Left lobe of liver (tissue), 2 donors: ENCODE measurements at regions not wholly inside any gene's neighbourhood (a gene's known extent, or its start where the extent isn't known, plus 50 kb on each side); places are given as distances from the start of the nearest gene placed in this dataset.

Experiments
- ATAC-seq: fragments of 200-7000 bp; cut with Tn5 transposase; one replicate; pipeline ENCODE4 v1.9.1; 2020; ENCODE audit warnings: mild to moderate bottlenecking, moderate library complexity
- DNase-seq: peaks from one replicate; pipeline ENCODE4 v3.0.0-alpha.2; 2020; ENCODE audit warnings: low spot score
- donor health status: DM: no; HTN: no; CAD: no; lungs with moderate emphysema.
- donor health status: DM: no; HTN: yes; CAD: no.

DNA sequence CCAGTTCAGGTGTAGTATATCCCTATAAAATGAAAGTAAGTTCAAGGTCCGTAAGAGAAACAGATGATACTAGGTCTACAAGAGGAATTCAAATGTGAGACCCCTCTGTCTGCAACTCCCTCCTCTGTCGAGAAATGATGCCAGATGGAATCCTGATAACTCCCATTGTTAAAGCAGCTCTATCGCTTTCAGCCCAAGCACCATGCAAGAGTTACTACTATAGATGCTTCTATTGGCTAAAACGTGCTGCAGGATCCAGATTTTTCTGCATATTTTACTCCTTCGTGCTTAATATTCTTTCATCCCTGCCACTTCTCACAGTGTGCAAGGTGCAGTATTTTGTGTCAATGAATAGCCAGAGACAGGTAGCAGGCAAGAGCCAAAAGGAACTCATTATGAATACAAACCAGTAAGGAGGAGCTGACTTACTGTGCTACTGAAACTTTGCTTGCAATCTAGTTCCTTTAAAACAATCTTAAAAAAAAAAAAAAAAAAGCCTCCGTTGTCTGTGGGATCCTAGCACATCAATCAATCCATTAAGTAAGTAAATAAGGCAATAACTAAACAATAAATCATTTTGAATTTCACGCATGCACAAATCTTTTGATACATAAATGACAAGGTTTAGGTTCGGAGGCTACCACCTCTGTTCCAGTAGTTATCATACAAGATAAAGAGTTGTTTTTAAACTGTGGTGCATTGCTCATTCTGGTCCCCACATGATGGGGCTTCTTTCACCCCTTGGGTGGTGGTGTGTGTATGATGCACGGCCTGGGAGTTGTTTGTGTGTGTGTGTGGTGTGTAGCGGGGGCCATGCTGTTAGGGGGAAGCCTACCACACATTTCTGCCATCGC is 151.1 kb upstream of the MPDZ start:
- ATAC-seq (no peak), DNase-seq (no peak)

DNA sequence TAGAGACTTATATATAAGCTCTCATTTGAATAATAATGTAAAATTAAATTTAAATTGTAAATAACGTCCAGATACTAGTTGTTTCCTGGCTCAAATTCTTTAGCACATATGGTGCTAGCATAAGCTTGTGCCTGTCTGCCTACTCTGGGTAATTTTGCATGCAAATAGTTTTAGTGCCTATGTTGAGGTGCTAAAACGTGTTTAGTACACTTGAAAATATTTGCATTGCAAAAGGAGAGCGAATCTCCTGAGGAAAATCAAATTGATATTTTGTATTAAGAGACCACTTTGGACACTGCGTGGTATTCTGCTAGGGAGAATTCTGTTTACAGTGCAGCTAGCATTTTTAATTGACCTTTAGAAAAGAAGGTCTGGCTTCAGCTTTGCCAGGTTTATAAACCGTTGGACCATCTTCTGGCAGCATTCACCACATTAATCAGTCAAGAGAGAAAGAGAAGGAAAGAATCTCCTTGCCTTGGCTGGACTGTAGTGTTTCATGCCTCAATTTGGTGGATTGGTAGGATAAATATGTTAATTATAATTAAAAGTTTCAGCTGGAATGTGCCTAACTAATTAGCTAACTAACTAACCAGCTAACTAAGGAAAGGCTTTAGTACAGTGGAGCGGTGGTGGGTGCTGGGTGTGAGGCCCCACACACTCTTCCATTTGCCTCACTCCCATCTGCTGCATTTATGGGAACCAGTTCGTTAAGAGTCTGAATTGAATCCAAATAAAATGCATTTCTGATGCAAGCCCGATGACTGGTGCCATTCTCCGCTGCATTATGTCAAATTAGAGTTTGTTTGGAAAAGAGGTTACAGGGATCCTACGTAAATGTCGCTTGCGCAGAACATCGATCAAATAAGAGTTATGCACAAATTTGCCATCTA is 150.1 kb upstream of the MPDZ start:
- ATAC-seq (no peak), DNase-seq (no peak)

DNA sequence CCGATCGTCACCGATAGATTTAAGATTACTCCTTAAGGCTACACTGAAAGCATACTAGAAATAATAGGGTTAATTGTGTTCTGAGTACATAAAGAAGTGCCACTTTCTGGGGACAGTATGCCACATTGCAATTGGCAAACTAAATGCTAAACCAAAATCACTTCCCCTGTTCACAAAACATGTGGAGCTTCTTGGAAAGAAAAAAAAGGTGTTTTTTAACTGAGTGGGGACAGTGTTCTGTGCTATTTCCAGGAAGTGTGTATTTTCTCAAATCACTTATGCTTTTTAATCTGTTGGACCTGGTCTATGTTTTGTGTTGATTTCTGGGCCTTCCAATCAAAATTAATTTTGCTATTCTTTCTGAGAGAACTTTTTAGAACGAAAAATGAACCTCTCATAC is 149.3 kb upstream of the MPDZ start:
- DNase-seq (no peak), ATAC-seq (no peak)

DNA sequence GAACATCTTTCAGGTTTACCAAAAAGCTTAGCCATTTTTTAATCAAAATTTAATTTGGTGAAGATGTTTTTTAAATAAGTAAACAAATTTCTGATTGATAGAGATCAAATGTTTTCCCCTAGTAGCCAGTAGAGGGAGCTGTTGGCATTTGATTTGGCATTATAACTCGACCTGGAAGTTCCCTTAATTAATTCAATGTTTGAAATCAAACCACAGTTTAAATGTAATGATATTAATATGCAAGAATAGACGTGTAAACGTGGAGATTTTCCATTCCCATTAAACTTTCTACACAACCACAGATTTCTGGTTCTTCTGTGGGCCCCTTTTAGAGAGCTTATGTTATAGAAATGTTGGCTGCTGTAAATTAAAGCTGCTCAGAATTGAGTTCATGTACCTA is 148.1 kb upstream of the MPDZ start:
- DNase-seq = no peak
- peak; percentile 69 for ATAC-seq

DNA sequence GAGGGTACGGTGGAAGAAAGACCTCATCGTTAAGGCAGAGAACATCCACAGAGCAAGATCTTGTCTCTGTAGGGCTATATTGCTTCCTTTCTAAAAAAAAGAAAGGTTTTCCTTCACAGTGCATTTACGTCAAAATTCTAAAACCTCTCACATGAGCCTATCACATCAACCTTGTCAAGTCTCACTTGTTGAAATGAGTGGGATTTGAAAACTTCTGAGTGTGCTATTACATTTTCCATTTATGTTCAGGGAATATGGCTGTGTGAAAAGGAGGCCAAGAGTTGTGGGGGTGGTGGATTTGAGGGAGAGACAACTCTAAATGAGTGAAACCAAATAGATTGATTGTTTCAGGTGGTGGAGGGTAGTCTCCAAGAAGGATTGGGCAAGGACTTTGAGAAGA is 147.1 kb upstream of the MPDZ start:
- no peak for ATAC-seq
- no peak for DNase-seq

DNA sequence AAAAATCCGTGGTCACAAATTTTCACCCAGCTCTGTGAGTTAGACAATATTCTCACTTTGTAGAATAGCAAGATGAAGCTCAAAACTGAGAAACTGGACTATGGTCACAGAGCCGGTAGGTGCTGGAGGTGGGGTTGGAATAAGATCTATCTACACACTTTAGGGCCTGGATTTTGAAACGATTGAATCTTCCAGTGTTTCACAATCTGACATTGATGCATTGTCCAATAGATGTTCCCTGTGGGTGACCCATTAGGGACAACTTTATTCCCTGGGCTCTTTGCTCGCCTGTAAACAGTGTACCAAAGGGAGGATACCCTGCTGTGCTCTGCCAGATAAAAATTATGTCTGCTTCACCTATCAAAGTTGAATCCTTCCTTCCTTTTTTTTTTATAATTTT is 145.4 kb upstream of the MPDZ start:
- no peak for DNase-seq
- no peak for ATAC-seq

DNA sequence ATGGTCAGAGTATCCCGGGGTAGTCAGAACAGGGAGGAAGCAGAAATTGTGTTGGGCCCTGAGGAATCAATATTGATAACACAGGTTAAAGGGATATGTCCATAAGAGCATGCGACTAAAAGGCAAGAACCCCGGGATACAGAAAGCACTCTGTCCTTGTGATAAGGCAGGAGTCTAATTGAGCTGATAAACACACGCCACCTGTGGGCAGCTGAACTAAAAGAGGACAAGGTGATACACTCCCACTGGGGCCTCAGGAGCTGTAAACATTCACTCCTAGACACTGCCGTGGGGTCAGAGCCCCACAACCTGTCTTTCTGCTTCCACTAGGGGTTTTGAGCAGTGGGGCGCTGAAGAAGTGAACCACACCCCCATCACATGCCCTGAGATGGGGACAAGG is 144.7 kb upstream of the MPDZ start:
- peak; percentile 82 for ATAC-seq
- DNase-seq = peak; percentile 45

DNA sequence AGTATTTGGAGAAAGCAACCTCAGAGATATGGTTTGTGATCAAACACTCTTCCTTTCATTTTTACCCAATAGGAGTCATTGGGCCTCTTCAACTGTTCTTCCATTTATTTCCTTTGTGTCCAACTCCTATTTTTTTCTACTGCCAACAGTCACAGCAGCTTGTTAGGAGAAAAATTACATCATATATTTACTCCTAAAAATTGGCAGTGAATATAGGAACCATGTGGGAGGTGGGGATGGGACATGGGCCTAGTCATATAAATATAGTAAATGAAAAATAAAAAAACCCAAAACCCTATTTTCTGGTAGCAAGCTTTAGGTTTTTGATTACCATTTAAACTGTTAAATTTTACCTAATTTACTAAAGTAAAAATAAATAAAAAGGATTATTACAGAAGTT is 134.9 kb upstream of the MPDZ start:
- DNase-seq = no peak
- ATAC-seq = no peak

DNA sequence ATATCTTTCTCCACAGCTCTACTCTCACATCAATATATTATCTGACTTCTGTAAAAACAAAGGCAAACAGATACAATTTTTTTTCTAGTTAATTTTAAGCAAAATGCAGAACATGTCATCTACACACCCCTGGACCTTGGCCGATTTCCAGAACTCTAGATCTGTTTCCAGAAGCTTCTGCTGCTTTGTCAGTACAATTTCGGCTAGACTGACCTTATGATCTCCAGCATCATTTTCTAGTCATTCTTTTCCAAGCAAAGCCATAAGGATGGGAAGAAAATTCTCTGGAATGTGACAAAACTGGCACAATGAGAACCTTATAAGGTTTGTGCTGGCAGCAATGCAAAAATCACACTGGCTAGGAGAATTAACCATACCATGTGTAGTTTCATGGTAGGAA is 132.8 kb upstream of the MPDZ start:
- DNase-seq (no peak), ATAC-seq (no peak)

DNA sequence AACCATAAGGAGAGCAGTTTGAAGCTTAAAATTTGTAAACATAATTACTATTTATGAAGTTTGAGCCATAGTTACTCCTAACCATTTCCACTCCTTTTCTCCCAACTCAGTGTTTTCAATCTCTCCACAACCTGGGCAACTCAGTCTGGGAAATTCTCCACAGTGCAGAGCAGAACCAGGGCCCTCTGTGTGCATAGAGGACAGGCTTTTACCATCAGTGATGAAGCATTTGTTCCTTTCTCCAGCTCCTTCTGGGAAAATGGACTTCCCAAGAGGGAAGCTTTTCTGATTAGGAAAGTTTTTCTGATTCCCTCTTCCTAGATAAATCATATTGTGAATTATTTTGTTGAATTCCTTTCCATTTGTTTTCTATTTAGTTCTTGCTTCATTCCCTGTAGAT is 132.3 kb upstream of the MPDZ start:
- DNase-seq = no peak
- ATAC-seq = no peak

DNA sequence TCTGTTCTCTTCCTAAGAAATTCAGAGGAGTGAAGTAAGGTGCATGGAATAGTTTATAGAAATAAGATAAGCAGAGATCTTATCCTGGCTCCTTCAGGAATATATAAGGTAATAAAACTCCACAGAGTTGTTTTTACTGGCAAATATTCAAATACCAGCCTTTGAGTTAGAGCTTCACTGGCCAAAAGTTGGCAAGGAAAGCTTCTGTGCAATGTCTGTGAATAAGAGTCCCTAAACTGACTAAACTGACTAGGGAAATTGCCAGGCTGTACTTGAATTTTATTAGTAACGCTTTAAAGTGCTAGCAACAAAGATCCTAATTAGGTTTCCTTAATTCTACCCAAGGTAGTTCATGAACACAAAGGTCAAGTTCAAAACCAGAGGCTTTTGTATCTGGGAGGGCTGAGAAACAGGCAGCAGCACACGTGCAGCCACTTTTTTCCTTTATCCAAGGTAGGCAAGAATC is 131.1 kb upstream of the MPDZ start:
- DNase-seq (no peak), ATAC-seq (no peak)

DNA sequence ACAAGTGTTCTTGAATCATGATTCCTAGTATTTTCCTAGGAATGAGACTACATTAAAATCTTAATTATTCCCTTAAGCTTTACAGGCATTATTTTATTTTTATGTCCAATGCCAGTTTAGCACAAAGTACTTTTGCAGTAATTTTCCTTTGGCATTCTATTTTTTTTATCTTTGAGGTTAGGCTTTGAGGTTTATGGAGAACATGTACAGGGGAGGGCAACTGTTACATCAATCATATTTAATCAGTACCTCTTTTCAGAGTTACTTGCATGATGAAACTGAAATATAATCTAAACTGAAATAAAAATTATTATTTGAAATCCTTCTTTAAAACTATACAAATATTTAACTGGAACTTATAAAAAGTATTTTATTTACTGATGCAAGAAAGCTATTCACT is 118.2 kb upstream of the MPDZ start:
- no peak for DNase-seq
- ATAC-seq = no peak

DNA sequence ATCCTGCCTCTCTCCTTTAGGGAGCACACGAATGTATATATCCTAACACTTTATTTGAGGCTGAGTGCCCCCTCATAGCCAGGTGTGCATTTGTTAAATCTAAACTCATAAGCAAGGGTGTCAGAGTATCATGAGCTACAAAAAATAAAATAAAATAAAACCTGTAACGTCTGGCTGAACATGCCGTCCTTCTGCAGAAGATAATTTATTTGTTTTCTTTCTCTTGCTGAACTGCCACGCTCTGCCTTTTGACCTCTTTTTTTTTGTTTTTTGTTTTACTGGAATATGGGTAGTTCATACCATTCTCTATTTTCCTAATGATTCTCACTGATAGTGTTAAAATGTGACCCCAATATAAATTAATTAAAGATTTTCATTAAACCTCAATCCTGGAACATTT is 117.7 kb upstream of the MPDZ start:
- no peak for DNase-seq
- ATAC-seq = peak; percentile 40

DNA sequence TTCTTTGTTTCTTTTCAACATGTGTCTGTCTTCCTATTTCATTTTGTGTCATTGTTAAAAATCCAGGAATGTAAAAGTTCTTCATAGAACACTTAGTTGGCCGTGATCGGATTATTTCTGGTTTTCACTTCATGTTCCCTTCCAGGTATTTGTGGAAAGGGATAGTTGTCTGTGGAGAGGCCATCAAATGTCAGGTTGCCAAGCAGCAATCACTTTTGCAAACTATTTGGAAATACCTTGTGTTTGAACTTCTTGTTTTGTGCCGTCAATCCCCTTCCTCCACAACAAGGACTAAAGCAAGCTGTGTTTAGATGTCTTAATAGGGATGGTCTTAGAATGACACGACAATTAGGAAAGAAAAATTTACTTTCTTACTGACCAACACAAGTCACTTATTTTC is 116.9 kb upstream of the MPDZ start:
- DNase-seq (no peak), ATAC-seq (peak; percentile 84)

DNA sequence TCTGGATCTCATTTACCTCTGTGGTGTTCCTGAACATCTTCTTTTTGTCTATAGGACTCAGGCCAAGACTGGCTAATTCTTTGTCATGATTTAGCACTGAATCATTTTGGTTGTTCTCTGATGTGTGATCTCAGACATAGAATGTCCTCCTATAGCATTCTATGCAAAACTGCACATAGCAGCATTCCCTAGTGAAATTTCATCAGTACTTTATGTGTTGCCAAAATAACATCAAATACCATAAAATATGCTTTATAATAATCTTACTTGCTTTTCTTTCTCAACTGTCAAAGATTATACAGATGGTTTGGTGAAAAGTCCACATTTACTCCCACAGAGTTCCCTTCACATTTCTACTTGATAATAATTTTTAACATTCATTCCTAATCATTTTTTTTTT is 115.7 kb upstream of the MPDZ start:
- DNase-seq (no peak), ATAC-seq (no peak)

DNA sequence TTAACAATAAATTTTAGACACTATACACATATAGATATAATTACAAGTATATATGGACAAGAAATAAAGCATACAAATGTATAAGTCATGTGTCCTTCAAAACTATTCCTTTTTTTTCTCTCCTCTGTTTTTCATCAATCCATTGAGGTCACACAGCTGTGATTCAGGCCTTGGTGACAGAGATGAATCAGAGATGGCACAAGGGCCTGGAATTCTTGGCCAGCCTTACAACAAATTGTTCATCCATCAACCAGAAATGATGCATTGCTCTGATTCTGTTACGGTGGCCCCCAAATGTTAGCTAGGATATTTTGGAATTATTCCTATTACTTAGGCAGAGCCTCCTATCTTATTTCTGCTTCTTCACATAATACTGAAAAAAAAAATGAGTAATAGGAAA is 108.7 kb upstream of the MPDZ start:
- ATAC-seq (no peak), DNase-seq (no peak)

DNA sequence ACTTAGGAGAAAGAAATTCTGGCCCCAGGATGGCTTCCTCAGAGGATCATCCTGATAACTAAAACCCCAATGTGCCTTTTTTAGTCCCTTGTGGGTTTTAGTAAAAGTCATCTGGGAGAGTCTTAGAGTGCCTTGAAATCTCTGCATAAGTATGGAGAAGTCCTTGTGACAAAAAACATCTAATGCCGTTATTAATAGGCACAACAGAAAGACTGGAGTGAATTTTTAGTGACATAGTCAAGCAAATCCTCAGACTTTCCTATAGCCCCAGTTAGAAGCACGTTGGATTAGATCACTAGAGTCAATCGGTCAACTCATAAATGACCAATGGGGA is 108.2 kb upstream of the MPDZ start:
- DNase-seq (no peak), ATAC-seq (no peak)

DNA sequence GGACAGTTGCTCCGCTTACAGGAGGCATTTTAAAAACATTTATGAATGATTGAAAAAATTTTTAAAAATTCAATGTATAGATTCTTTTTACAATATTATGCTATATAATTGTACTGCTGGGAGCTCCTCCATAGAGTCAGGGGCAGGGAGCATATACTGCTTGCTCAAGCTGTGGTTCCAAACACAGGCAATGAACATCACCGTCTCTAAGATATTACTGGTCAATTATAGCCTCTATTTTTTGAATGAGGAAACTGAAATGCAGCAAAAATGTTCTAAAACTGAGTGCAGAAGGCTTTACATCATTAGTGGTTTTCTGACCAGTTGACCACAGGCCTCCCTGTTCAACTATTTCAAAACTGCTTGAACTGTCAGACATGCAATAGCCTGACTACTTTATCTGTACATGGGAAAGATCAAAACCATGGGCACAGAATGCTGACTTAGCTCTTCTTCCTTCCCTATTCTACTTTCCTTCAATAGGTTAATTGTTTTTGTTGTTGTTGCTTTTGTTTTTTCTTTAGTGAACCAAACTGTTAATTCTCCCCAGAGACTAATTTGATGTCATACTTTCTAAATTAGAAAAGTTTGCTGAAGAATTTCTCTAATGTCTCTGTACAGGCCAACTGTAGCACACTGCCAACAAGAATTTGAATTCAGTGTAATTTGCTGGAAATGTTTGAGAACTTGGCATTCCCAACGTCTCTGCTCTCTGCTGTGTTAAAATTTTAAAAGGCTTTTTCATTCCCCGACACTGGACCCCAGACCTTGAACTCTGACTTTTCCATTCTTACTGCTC is 107.6 kb upstream of the MPDZ start:
- no peak for ATAC-seq

DNA sequence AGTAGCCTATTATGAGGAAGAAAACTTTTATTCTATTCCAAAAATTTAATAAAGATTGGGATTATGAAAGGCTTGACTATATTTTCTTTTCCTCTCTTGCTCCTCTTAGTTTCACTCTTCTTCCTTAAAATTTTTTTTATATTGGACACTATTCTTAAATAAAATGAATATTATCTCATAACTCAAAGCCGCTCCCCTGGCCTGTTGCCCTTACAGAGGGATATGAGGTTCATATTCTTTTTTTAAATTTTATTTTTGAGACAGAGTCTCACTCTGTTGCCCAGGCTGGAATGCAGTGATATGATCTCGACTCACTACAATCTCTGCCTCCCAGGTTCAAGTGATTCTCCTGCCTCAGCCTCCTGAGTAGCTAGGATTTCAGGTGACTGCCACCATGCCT is 106.8 kb upstream of the MPDZ start:
- DNase-seq (no peak), ATAC-seq (no peak)

More for the DNA sequence above, 107.6 kb upstream of the MPDZ start:
- DNase-seq = no peak

DNA sequence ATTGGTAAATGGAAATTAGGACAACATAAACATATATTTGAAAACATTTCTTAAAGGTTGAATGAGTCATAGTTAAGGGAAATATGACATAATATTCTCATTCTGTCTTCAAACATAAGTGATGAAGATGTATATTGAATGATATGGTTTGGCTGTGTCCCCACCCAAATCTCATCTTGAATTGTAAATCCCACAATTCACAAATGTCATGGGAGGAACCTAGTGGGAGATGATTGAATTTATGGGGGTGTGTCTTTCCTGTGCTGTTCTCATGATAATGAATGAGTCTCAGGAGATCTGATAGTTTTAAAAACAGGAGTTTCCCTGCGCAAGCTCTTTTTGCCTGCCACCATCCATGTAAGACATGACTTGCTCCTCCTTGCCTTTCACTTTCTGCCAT is 104.4 kb upstream of the MPDZ start:
- ATAC-seq (no peak), DNase-seq (no peak)

DNA sequence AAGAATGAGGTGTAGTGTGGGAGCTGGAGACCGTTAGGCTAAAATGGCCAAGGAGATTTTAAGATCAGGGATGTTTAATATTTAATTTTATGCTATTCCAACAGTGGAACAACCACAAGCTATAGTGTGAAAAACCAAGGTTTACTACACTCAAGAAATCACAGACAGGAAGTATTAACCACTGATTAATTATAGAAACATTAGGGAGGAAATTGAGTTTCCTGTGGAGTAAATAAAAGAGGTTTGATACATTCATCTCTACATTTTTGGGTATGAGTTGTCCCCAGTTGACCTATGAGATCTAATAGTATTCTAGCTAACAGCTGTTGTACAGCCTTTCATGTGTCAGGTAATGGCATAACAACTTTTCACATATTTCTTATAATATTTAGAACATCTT is 103.7 kb upstream of the MPDZ start:
- no peak for ATAC-seq
- no peak for DNase-seq
